K562 (cell line): ENCODE measurements at regions not wholly inside any gene's neighbourhood (a gene's known extent, or its start where the extent isn't known, plus 50 kb on each side); places are given as distances from the start of the nearest gene placed in this dataset.

Source experiments
- ATAC-seq: fragments of 200-7000 bp; cut with Tn5 transposase; 3 replicates; pipeline ENCODE4 v1.9.1; 2020; ENCODE audit warnings: moderate library complexity
- BruUV-seq: library from RNA; stranded (reverse); fragments of 400-500 nt; replicated peaks from 2 replicates; lab custom pipeline; 2021; lab: Mats Ljungman, UMichigan
- CTCF ChIA-PET: fragments of 300-600 bp; formaldehyde crosslinking; extraction: SDS; loops from one replicate; lab custom pipeline; 2021; ENCODE audit warnings: low intra/inter-chr PET ratio; lab: Yijun Ruan, JAX
- POLR2A ChIA-PET: fragments of 300-600, 350-650 bp; sonication (Branson Sonifier 250); formaldehyde crosslinking; extraction: SDS; loops from one replicate; lab custom pipeline; 2021; ENCODE audit warnings: antibody characterized with exemption, inconsistent platforms; lab: Yijun Ruan, JAX
- DNase-seq, 4 experiments: peaks; one replicate each; pipeline versions ENCODE4 v3.0.0 to v3.0.0-alpha.2; 2011 to 2018; ENCODE audit warnings: low spot score in 3 of 4, mixed read lengths in 3 of 4; ENCODE audit errors: extremely low read depth in 1 of 4
- FAIRE-seq: peaks from 2 replicates; lab custom pipeline; 2011; peaks lifted over from hg19 to GRCh38; lab: Jason Lieb, UNC
- H2AFZ ChIP-seq: 2 replicates; pipeline ENCODE4 v1.6.0; 2011; ENCODE audit warnings: low read depth, low read length, control low read depth, inconsistent platforms
- H3K27ac ChIP-seq: fragments of 200-600 bp; 3 replicates; pipeline ENCODE4 v1.8.0; 2011; ENCODE audit warnings: low read depth, mild to moderate bottlenecking, control low read depth, inconsistent platforms, low read length, moderate library complexity, mixed read lengths; ENCODE audit errors: extremely low read depth
- H3K27me3 ChIP-seq, 2 experiments: fragments of 300-600 bp in 1 of 2; 2 replicates in 1 of 2; 3 replicates in 1 of 2; pipeline versions ENCODE4 v1.6.0 to v1.8.0; 2011; ENCODE audit warnings: inconsistent platforms in 2 of 2, low read length in 2 of 2, mild to moderate bottlenecking in 1 of 2, mixed read lengths in 1 of 2, moderate library complexity in 1 of 2; ENCODE audit not compliant: control insufficient read depth in 2 of 2, insufficient read depth in 2 of 2
- H3K36me3 ChIP-seq: fragments of 300-600 bp; 3 replicates; pipeline ENCODE4 v1.8.0; 2011; ENCODE audit warnings: mild to moderate bottlenecking, low read length, inconsistent platforms; ENCODE audit not compliant: control insufficient read depth, insufficient read depth
- H3K4me1 ChIP-seq, 2 experiments: fragments of 200-600 bp in 1 of 2; replicated peaks in 1 of 2; 2 replicates in 1 of 2; 3 replicates in 1 of 2; pipeline versions ENCODE4 v1.5.1 to v1.8.0; 2011; ENCODE audit warnings: inconsistent platforms in 2 of 2, low read length in 2 of 2, mild to moderate bottlenecking in 1 of 2, mixed read lengths in 1 of 2, moderate library complexity in 1 of 2; ENCODE audit not compliant: control insufficient read depth in 2 of 2, insufficient read depth in 2 of 2
- H3K4me2 ChIP-seq: 2 replicates; pipeline ENCODE4 v1.6.1; 2011; ENCODE audit warnings: low read length, control low read depth, inconsistent platforms, mixed read lengths; ENCODE audit not compliant: insufficient read depth
- H3K4me3 ChIP-seq: fragments of 200-600 bp; sonication (generic), shearing (Covaris generic); 2 replicates; pipeline ENCODE4 v1.5.1; 2016; ENCODE audit warnings: control low read depth, inconsistent platforms
- H3K79me2 ChIP-seq: fragments of 200-600 bp; 3 replicates; pipeline ENCODE4 v1.8.0; 2011; ENCODE audit warnings: low read length, inconsistent platforms; ENCODE audit not compliant: control insufficient read depth, insufficient read depth
- H3K9ac ChIP-seq, 2 experiments: 2 replicates each; pipeline versions ENCODE4 v1.6.0 to v1.6.1; 2011; ENCODE audit warnings: low read depth in 2 of 2, low read length in 2 of 2, control low read depth in 1 of 2, inconsistent platforms in 1 of 2, mild to moderate bottlenecking in 1 of 2, mixed read lengths in 1 of 2; ENCODE audit not compliant: insufficient read depth in 1 of 2
- H3K9me1 ChIP-seq: one replicate; pipeline ENCODE4 v1.6.0; 2011; ENCODE audit warnings: inconsistent platforms, mild to moderate bottlenecking, low read length, moderate library complexity; ENCODE audit not compliant: control insufficient read depth, insufficient read depth
- H3K9me3 ChIP-seq: replicated peaks from 2 replicates; pipeline ENCODE4 v1.5.1; 2011; ENCODE audit warnings: low read depth, low read length, inconsistent platforms; ENCODE audit not compliant: control insufficient read depth, insufficient read depth
- H4K20me1 ChIP-seq: replicated peaks from 2 replicates; pipeline ENCODE4 v1.6.1; 2011; ENCODE audit warnings: low read length, inconsistent platforms, mixed read lengths; ENCODE audit not compliant: control insufficient read depth, insufficient read depth
- ADNP ChIP-seq: fragments of 200-800 bp; sonication (Bioruptor generic); IDR thresholded peaks from 2 replicates; pipeline ENCODE4 v1.6.1; 2016; ENCODE audit warnings: missing genetic modification characterization, missing compliant biosample characterization
- CBX2 ChIP-seq: fragments of 200-600 bp; sonication (generic); IDR thresholded peaks from one replicate; pipeline ENCODE4 v1.6.1; 2012; ENCODE audit warnings: mild to moderate bottlenecking, low read length, inconsistent platforms; ENCODE audit not compliant: insufficient read depth, poor library complexity, severe bottlenecking
- FOXP1 ChIP-seq: sonication (generic); formaldehyde crosslinking; IDR thresholded peaks from 2 replicates; pipeline ENCODE4 v1.8.0; 2022; ENCODE audit warnings: mild to moderate bottlenecking, missing genetic modification reagents
- FUS ChIP-seq: fragments of 200-400 bp; formaldehyde crosslinking; optimal IDR thresholded peaks from 2 replicates; pipeline ENCODE3; 2017; ENCODE audit warnings: low read depth, low read length
- GABPB1 ChIP-seq: sonication (generic); formaldehyde crosslinking; IDR thresholded peaks from 2 replicates; pipeline ENCODE4 v1.8.0; 2022; ENCODE audit warnings: mild to moderate bottlenecking, missing genetic modification reagents
- HMBOX1 ChIP-seq: sonication (generic); IDR thresholded peaks from 2 replicates; pipeline ENCODE4 v1.6.1; 2016
- HMG20B ChIP-seq: fragments of 250-450 bp; sonication (Bioruptor Pico); IDR thresholded peaks from 2 replicates; pipeline ENCODE4 v1.5.0; 2021; ENCODE audit warnings: mild to moderate bottlenecking
- HNRNPL ChIP-seq: fragments of 200-400 bp; formaldehyde crosslinking; IDR thresholded peaks from 2 replicates; pipeline ENCODE4 v1.6.1; 2017; ENCODE audit warnings: low read depth, mild to moderate bottlenecking, low read length
- MTA1 ChIP-seq: fragments of 450-650 bp; IDR thresholded peaks from 2 replicates; pipeline ENCODE4 v1.6.1; 2017; ENCODE audit warnings: borderline replicate concordance
- RBM25 ChIP-seq: fragments of 200-400 bp; formaldehyde crosslinking; IDR thresholded peaks from 2 replicates; pipeline ENCODE4 v1.6.1; 2018; ENCODE audit warnings: low read length, low read depth, moderate library complexity; ENCODE audit not compliant: severe bottlenecking
- RCOR1 ChIP-seq, 2 experiments: IDR thresholded peaks; 2 replicates each; pipeline ENCODE4 v1.6.1; 2012; ENCODE audit warnings: low read depth in 2 of 2, low read length in 2 of 2, borderline replicate concordance in 1 of 2, improper control_type of control experiment in 1 of 2
- SIN3A ChIP-seq, 2 experiments: fragments of 150-350 bp in 1 of 2; IDR thresholded peaks; 2 replicates each; pipeline ENCODE4 v1.6.1; 2011 to 2016; ENCODE audit warnings: borderline replicate concordance in 2 of 2, low read depth in 2 of 2, low read length in 2 of 2, mild to moderate bottlenecking in 2 of 2, moderate library complexity in 2 of 2; ENCODE audit not compliant: control insufficient read depth in 1 of 2
- TAF7 ChIP-seq: fragments of 450-650 bp; IDR thresholded peaks from 2 replicates; pipeline ENCODE4 v1.6.1; 2016; ENCODE audit warnings: missing genetic modification characterization, missing compliant biosample characterization
- ZNF830 ChIP-seq: fragments of 250-450 bp; sonication (Bioruptor Pico); IDR thresholded peaks from 2 replicates; pipeline ENCODE4 v1.5.0; 2021; ENCODE audit warnings: mild to moderate bottlenecking
- WGBS: fragments of 100-300 bp; shearing (Covaris generic); methylation state at CpG from one replicate; pipeline ENCODE4 v1.1.6; 2016; ENCODE audit warnings: low coverage, mixed read lengths; ENCODE audit not compliant: insufficient coverage; ENCODE audit errors: missing lambda C conversion rate; 5-methylcytosine and 5-hydroxymethylcytosine counted together
- in situ Hi-C: fragments of 300-500 bp; cut with MboI; formaldehyde crosslinking; loops from 4 replicates; pipeline ENCODE4 v1.15.0; 2018; ENCODE audit warnings: inconsistent platforms, mixed read lengths
- intact Hi-C: fragments of 100-400 bp; cut with micrococcal nuclease; formaldehyde crosslinking; loops from 2 replicates; pipeline ENCODE4 v1.14.2; 2022

GRCh38 chr13:64801768-64802167, 2428.4 kb downstream of the PCDH9 start (continued):
- TF ChIP-seq ZNF830 (CRISPR knock-in tag) (no peak), FUS (no peak), HMG20B (CRISPR knock-in tag) (no peak), ADNP (tag) (no peak), CBX2 (no peak), MTA1 (no peak), SIN3A (IDR thresholded peaks at IDR 0.05; ENCODE audit: borderline replicate concordance in 2 of 2, control insufficient read depth in 1 of 2, low read depth in 2 of 2, low read length in 2 of 2) (no peak), RBM25 (no peak), FOXP1 (CRISPR knock-in tag) (no peak)
- TF ChIP-seq, all 486 proteins: peak for 0

- Histone ChIP-seq H3K4me3 (no peak overlapping the region), H3K4me1 (no peaks in the 10 kb centered on the region), H3K36me3 (no peaks in the 10 kb centered on the region), H3K9me1 (no peaks in the 10 kb centered on the region), H4K20me1 (no peaks in the 10 kb centered on the region)
- no peak for ATAC-seq
- POLR2A ChIA-PET = no interaction called here
- in situ Hi-C loops = no loop called here
- FAIRE-seq = no peak
- 0% methylated on average over 2 of the region's 4 CpGs for WGBS
- intact Hi-C loops = no loop called here
- TF ChIP-seq TAF7 = no peak
- TF ChIP-seq HMBOX1 = no peak
- TF ChIP-seq HNRNPL = no peak
- no peak for TF ChIP-seq GABPB1 (CRISPR knock-in tag)
- TF ChIP-seq RCOR1 (IDR thresholded peaks at IDR 0.05; ENCODE audit: borderline replicate concordance in 1 of 2, low read depth in 2 of 2, low read length in 2 of 2) = no peak
- TF ChIP-seq, all 486 proteins: peak for 0
- no peak overlapping the region for H3K9ac ChIP-seq
- no peak overlapping the region for H3K4me2 ChIP-seq
- H3K27me3 ChIP-seq = no peaks in the 10 kb centered on the region
- no peaks in the 10 kb centered on the region for H3K9me3 ChIP-seq
- H3K79me2 ChIP-seq = no peaks in the 10 kb centered on the region
- H2AFZ ChIP-seq = no peak overlapping the region
- H3K27ac ChIP-seq = no peak overlapping the region
- CTCF ChIA-PET = no interaction called here
- no TSS peak for BruUV-seq
- DNase-seq = no peak
Observed at GRCh38 chr13:64798422-64798821, 2431.7 kb downstream of the PCDH9 start.
